A673 (cell line): ENCODE measurements at regions not wholly inside any gene's neighbourhood (a gene's known extent, or its start where the extent isn't known, plus 50 kb on each side); places are given as distances from the start of the nearest gene placed in this dataset.

Experiments used
- CTCF ChIP-seq: fragments of 300-800, 200-600 bp; sonication (generic); conservative IDR thresholded peaks from 2 replicates; pipeline ENCODE4 v1.5.1; 2017; ENCODE audit warnings: low read depth, mild to moderate bottlenecking, antibody characterized with exemption, low read length, moderate library complexity, mixed read lengths
- EZH2 ChIP-seq: fragments of 200-600 bp; sonication (generic); IDR thresholded peaks from 2 replicates; pipeline ENCODE4 v1.6.1; 2017; ENCODE audit warnings: borderline replicate concordance, low read depth, mild to moderate bottlenecking, mixed read lengths, antibody characterized with exemption, low read length; ENCODE audit not compliant: poor library complexity, severe bottlenecking

GRCh38 chr1:222387007-222387814, 160.7 kb downstream of the HHIPL2 start:
- no peak for TF ChIP-seq EZH2
- peak; percentile 36; the same call in 1 of the 2 replicates for TF ChIP-seq CTCF
